K562 (cell line): ENCODE measurements at regions not wholly inside any gene's neighbourhood (a gene's known extent, or its start where the extent isn't known, plus 50 kb on each side); places are given as distances from the start of the nearest gene placed in this dataset.

Source experiments
- ATAC-seq: fragments of 200-7000 bp; cut with Tn5 transposase; 3 replicates; pipeline ENCODE4 v1.9.1; 2020; ENCODE audit warnings: moderate library complexity
- BruUV-seq: library from RNA; stranded (reverse); fragments of 400-500 nt; replicated peaks from 2 replicates; lab custom pipeline; 2021; lab: Mats Ljungman, UMichigan
- CTCF ChIA-PET: fragments of 300-600 bp; formaldehyde crosslinking; extraction: SDS; loops from one replicate; lab custom pipeline; 2021; ENCODE audit warnings: low intra/inter-chr PET ratio; lab: Yijun Ruan, JAX
- POLR2A ChIA-PET: fragments of 300-600, 350-650 bp; sonication (Branson Sonifier 250); formaldehyde crosslinking; extraction: SDS; loops from one replicate; lab custom pipeline; 2021; ENCODE audit warnings: antibody characterized with exemption, inconsistent platforms; lab: Yijun Ruan, JAX
- DNase-seq, 4 experiments: peaks; one replicate each; pipeline versions ENCODE4 v3.0.0 to v3.0.0-alpha.2; 2011 to 2018; ENCODE audit warnings: low spot score in 3 of 4, mixed read lengths in 3 of 4; ENCODE audit errors: extremely low read depth in 1 of 4
- FAIRE-seq: peaks from 2 replicates; lab custom pipeline; 2011; peaks lifted over from hg19 to GRCh38; lab: Jason Lieb, UNC
- H2AFZ ChIP-seq: 2 replicates; pipeline ENCODE4 v1.6.0; 2011; ENCODE audit warnings: low read depth, low read length, control low read depth, inconsistent platforms
- H3K27ac ChIP-seq: fragments of 200-600 bp; 3 replicates; pipeline ENCODE4 v1.8.0; 2011; ENCODE audit warnings: low read depth, mild to moderate bottlenecking, control low read depth, inconsistent platforms, low read length, moderate library complexity, mixed read lengths; ENCODE audit errors: extremely low read depth
- H3K27me3 ChIP-seq, 2 experiments: fragments of 300-600 bp in 1 of 2; 2 replicates in 1 of 2; 3 replicates in 1 of 2; pipeline versions ENCODE4 v1.6.0 to v1.8.0; 2011; ENCODE audit warnings: inconsistent platforms in 2 of 2, low read length in 2 of 2, mild to moderate bottlenecking in 1 of 2, mixed read lengths in 1 of 2, moderate library complexity in 1 of 2; ENCODE audit not compliant: control insufficient read depth in 2 of 2, insufficient read depth in 2 of 2
- H3K36me3 ChIP-seq: fragments of 300-600 bp; 3 replicates; pipeline ENCODE4 v1.8.0; 2011; ENCODE audit warnings: mild to moderate bottlenecking, low read length, inconsistent platforms; ENCODE audit not compliant: control insufficient read depth, insufficient read depth
- H3K4me1 ChIP-seq, 2 experiments: fragments of 200-600 bp in 1 of 2; replicated peaks in 1 of 2; 2 replicates in 1 of 2; 3 replicates in 1 of 2; pipeline versions ENCODE4 v1.5.1 to v1.8.0; 2011; ENCODE audit warnings: inconsistent platforms in 2 of 2, low read length in 2 of 2, mild to moderate bottlenecking in 1 of 2, mixed read lengths in 1 of 2, moderate library complexity in 1 of 2; ENCODE audit not compliant: control insufficient read depth in 2 of 2, insufficient read depth in 2 of 2
- H3K4me2 ChIP-seq: 2 replicates; pipeline ENCODE4 v1.6.1; 2011; ENCODE audit warnings: low read length, control low read depth, inconsistent platforms, mixed read lengths; ENCODE audit not compliant: insufficient read depth
- H3K4me3 ChIP-seq: fragments of 200-600 bp; sonication (generic), shearing (Covaris generic); 2 replicates; pipeline ENCODE4 v1.5.1; 2016; ENCODE audit warnings: control low read depth, inconsistent platforms
- H3K79me2 ChIP-seq: fragments of 200-600 bp; 3 replicates; pipeline ENCODE4 v1.8.0; 2011; ENCODE audit warnings: low read length, inconsistent platforms; ENCODE audit not compliant: control insufficient read depth, insufficient read depth
- H3K9ac ChIP-seq, 2 experiments: 2 replicates each; pipeline versions ENCODE4 v1.6.0 to v1.6.1; 2011; ENCODE audit warnings: low read depth in 2 of 2, low read length in 2 of 2, control low read depth in 1 of 2, inconsistent platforms in 1 of 2, mild to moderate bottlenecking in 1 of 2, mixed read lengths in 1 of 2; ENCODE audit not compliant: insufficient read depth in 1 of 2
- H3K9me1 ChIP-seq: one replicate; pipeline ENCODE4 v1.6.0; 2011; ENCODE audit warnings: inconsistent platforms, mild to moderate bottlenecking, low read length, moderate library complexity; ENCODE audit not compliant: control insufficient read depth, insufficient read depth
- H3K9me3 ChIP-seq: replicated peaks from 2 replicates; pipeline ENCODE4 v1.5.1; 2011; ENCODE audit warnings: low read depth, low read length, inconsistent platforms; ENCODE audit not compliant: control insufficient read depth, insufficient read depth
- H4K20me1 ChIP-seq: replicated peaks from 2 replicates; pipeline ENCODE4 v1.6.1; 2011; ENCODE audit warnings: low read length, inconsistent platforms, mixed read lengths; ENCODE audit not compliant: control insufficient read depth, insufficient read depth
- BDP1 ChIP-seq: IDR thresholded peaks from 3 replicates; pipeline ENCODE4 v1.6.1; 2011; ENCODE audit not compliant: insufficient read length, insufficient read depth
- CREBBP ChIP-seq: IDR thresholded peaks from one replicate; pipeline ENCODE4 v1.6.1; 2012; ENCODE audit warnings: low read depth, mild to moderate bottlenecking, control low read depth, inconsistent platforms, low read length
- E2F1 ChIP-seq: sonication (generic); formaldehyde crosslinking; IDR thresholded peaks from 2 replicates; pipeline ENCODE4 v1.8.1; 2023; ENCODE audit warnings: mild to moderate bottlenecking, missing genetic modification reagents, moderate library complexity
- EP400 ChIP-seq: fragments of 450-650 bp; IDR thresholded peaks from 2 replicates; pipeline ENCODE4 v1.6.1; 2017; ENCODE audit warnings: antibody characterized with exemption, mild to moderate bottlenecking, moderate library complexity
- GATAD2B ChIP-seq: fragments of 450-650 bp; IDR thresholded peaks from 2 replicates; pipeline ENCODE4 v1.6.1; 2017; ENCODE audit warnings: mild to moderate bottlenecking, borderline replicate concordance
- HNRNPUL1 ChIP-seq: fragments of 200-400 bp; formaldehyde crosslinking; IDR thresholded peaks from 2 replicates; pipeline ENCODE4 v1.6.1; 2017; ENCODE audit warnings: low read length
- ID3 ChIP-seq, 2 experiments: fragments of 250-450 bp in 1 of 2; fragments of 450-650 bp in 1 of 2; sonication (Bioruptor Pico) in 1 of 2; IDR thresholded peaks; 2 replicates each; pipeline versions ENCODE4 v1.6.1 to v1.8.0; 2016 to 2021; ENCODE audit warnings: mild to moderate bottlenecking in 2 of 2, moderate library complexity in 2 of 2, missing compliant biosample characterization in 1 of 2, missing genetic modification characterization in 1 of 2
- MYBL2 ChIP-seq, 2 experiments: fragments of 450-650 bp in 1 of 2; sonication (generic) in 1 of 2; formaldehyde crosslinking in 1 of 2; IDR thresholded peaks; 2 replicates each; pipeline versions ENCODE4 v1.6.1 to v1.8.1; 2017 to 2022; ENCODE audit warnings: borderline replicate concordance in 1 of 2, inconsistent platforms in 1 of 2, low read depth in 1 of 2, mild to moderate bottlenecking in 1 of 2, missing genetic modification reagents in 1 of 2, moderate library complexity in 1 of 2
- NCOA4 ChIP-seq: fragments of 450-650 bp; IDR thresholded peaks from 2 replicates; pipeline ENCODE4 v1.6.1; 2018; ENCODE audit warnings: mild to moderate bottlenecking; ENCODE audit not compliant: partially characterized antibody
- PPARD ChIP-seq: fragments of 250-450 bp; sonication (Bioruptor Pico); IDR thresholded peaks from 2 replicates; pipeline ENCODE4 v1.8.0; 2022; ENCODE audit warnings: inconsistent platforms, mild to moderate bottlenecking, moderate library complexity
- RB1 ChIP-seq: fragments of 450-650 bp; IDR thresholded peaks from 2 replicates; pipeline ENCODE4 v1.6.1; 2017; ENCODE audit warnings: low read depth, mild to moderate bottlenecking
- RBM15 ChIP-seq: fragments of 200-400 bp; formaldehyde crosslinking; IDR thresholded peaks from 2 replicates; pipeline ENCODE4 v1.6.1; 2018; ENCODE audit warnings: mild to moderate bottlenecking, low read length, moderate library complexity; ENCODE audit not compliant: insufficient read depth
- SAP30 ChIP-seq: fragments of 200-600 bp; sonication (generic); IDR thresholded peaks from 2 replicates; pipeline ENCODE4 v1.6.1; 2012; ENCODE audit warnings: borderline replicate concordance, low read depth, mild to moderate bottlenecking, moderate library complexity, low read length, control low read depth, inconsistent platforms; ENCODE audit not compliant: insufficient read depth, poor library complexity, severe bottlenecking
- SMC3 ChIP-seq: conservative IDR thresholded peaks from 2 replicates; pipeline ENCODE4 v1.6.1; 2011; ENCODE audit warnings: low read depth, low read length, improper control_type of control experiment; ENCODE audit not compliant: insufficient read depth
- SREBF1 ChIP-seq: fragments of 150-350 bp; IDR thresholded peaks from 2 replicates; pipeline ENCODE4 v1.6.1; 2014; ENCODE audit warnings: antibody characterized with exemption, low read depth, low read length, borderline replicate concordance
- ZNF280A ChIP-seq: fragments of 450-650 bp; IDR thresholded peaks from 2 replicates; pipeline ENCODE4 v1.6.1; 2018; ENCODE audit warnings: mild to moderate bottlenecking, low read depth; ENCODE audit not compliant: partially characterized antibody
- ZNF561 ChIP-seq: fragments of 450-650 bp; formaldehyde crosslinking; conservative IDR thresholded peaks from 2 replicates; pipeline ENCODE4 v1.4.0; 2020; ENCODE audit warnings: mild to moderate bottlenecking, moderate library complexity
- ZNF785 ChIP-seq: fragments of 250-450 bp; sonication (Bioruptor Pico); IDR thresholded peaks from 2 replicates; pipeline ENCODE4 v1.4.0; 2020; ENCODE audit warnings: mild to moderate bottlenecking
- ZSCAN32 ChIP-seq: fragments of 450-650 bp; formaldehyde crosslinking; IDR thresholded peaks from 2 replicates; pipeline ENCODE4 v1.4.0; 2020; ENCODE audit warnings: mild to moderate bottlenecking, moderate library complexity
- WGBS: fragments of 100-300 bp; shearing (Covaris generic); methylation state at CpG from one replicate; pipeline ENCODE4 v1.1.6; 2016; ENCODE audit warnings: low coverage, mixed read lengths; ENCODE audit not compliant: insufficient coverage; ENCODE audit errors: missing lambda C conversion rate; 5-methylcytosine and 5-hydroxymethylcytosine counted together
- in situ Hi-C: fragments of 300-500 bp; cut with MboI; formaldehyde crosslinking; loops from 4 replicates; pipeline ENCODE4 v1.15.0; 2018; ENCODE audit warnings: inconsistent platforms, mixed read lengths
- intact Hi-C: fragments of 100-400 bp; cut with micrococcal nuclease; formaldehyde crosslinking; loops from 2 replicates; pipeline ENCODE4 v1.14.2; 2022

- peaks cover 0 to 2% of the 10 kb centered on the region in 2 experiments; a peak in 2 of 5 replicates for H3K27me3 ChIP-seq
- no TSS peak for BruUV-seq
- no peaks in the 10 kb centered on the region for H3K9me3 ChIP-seq
- WGBS: 4% methylated on average over 4 of the region's 4 CpGs
- ChIA-PET CTCF (no interaction called here), POLR2A (no interaction called here)
- H3K9me1 ChIP-seq: no peaks in the 10 kb centered on the region
- intact Hi-C loops: no loop called here
- no peak overlapping the region for H3K4me2 ChIP-seq
- no peaks in the 10 kb centered on the region for H3K79me2 ChIP-seq
- DNase-seq: no peak
- no peak overlapping the region for H3K27ac ChIP-seq
- H2AFZ ChIP-seq: no peak overlapping the region
- no peak for ATAC-seq
- H3K9ac ChIP-seq: no peak overlapping the region
- no peaks in the 10 kb centered on the region; the same call in 1 of the 2 replicates for H4K20me1 ChIP-seq
- no peaks in the 10 kb centered on the region for H3K36me3 ChIP-seq
- TF ChIP-seq GATAD2B: no peak
- TF ChIP-seq ZNF280A: no peak
- TF ChIP-seq CREBBP: no peak
- TF ChIP-seq RB1: no peak
- no peak for TF ChIP-seq SMC3
- no peak for TF ChIP-seq BDP1
- TF ChIP-seq HNRNPUL1: no peak
- no peak for TF ChIP-seq ID3 (CRISPR knock-in tag; IDR thresholded peaks at IDR 0.05)
- no peak for TF ChIP-seq ID3 (tag; IDR thresholded peaks at IDR 0.05)
- no peak for TF ChIP-seq ZSCAN32 (CRISPR knock-in tag)
- TF ChIP-seq MYBL2 (IDR thresholded peaks at IDR 0.05; ENCODE audit: low read depth): no peak
- TF ChIP-seq MYBL2 (CRISPR knock-in tag; IDR thresholded peaks at IDR 0.05; ENCODE audit: borderline replicate concordance): no peak
- TF ChIP-seq E2F1 (CRISPR knock-in tag): no peak
- TF ChIP-seq EP400: no peak
- no peak for TF ChIP-seq ZNF785
- TF ChIP-seq RBM15: no peak
- no peak for TF ChIP-seq ZNF561 (CRISPR knock-in tag)
- no peak for TF ChIP-seq SAP30
- TF ChIP-seq SREBF1: no peak
- no peak for TF ChIP-seq NCOA4
- no peak for TF ChIP-seq PPARD (CRISPR knock-in tag)
- in situ Hi-C loops: no loop called here
- no peak overlapping the region for H3K4me3 ChIP-seq
- no peaks in the 10 kb centered on the region for H3K4me1 ChIP-seq
- FAIRE-seq: no peak
These were observed 370.5 kb upstream of the ZNF507 start for GRCh38 chr19:31974941-31975340.
